RKO (cell line): ENCODE measurements at regions not wholly inside any gene's neighbourhood (a gene's known extent, or its start where the extent isn't known, plus 50 kb on each side); places are given as distances from the start of the nearest gene placed in this dataset.

ENCODE experiments used
- DNase-seq: peaks from one replicate; pipeline ENCODE4 v3.0.0-alpha.2; 2016; ENCODE audit warnings: low spot score

GRCh38 chr6:9481292-9482029, 933.4 kb downstream of the TFAP2A start:
- DNase-seq: no peak

DNA sequence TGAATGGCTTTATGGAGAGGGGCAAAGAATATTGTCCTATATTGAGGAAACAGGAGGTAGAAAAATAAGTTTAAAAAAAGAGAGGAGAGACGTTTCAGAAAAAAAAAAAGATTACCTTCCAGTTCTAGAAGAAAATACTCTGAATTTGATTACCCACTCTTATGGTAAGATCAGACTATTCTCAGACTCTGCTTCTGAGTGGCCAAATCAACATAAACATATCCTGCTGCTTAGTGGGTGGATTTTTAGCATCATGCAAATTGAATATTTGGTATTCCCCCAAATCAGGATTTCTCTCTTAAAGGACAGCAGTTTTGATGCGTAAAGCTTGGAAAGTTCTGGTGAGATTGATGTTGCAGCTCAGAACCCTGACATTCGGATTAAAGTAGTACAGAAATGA, 946.6 kb downstream of the TFAP2A start:
- DNase-seq: no peak

DNA sequence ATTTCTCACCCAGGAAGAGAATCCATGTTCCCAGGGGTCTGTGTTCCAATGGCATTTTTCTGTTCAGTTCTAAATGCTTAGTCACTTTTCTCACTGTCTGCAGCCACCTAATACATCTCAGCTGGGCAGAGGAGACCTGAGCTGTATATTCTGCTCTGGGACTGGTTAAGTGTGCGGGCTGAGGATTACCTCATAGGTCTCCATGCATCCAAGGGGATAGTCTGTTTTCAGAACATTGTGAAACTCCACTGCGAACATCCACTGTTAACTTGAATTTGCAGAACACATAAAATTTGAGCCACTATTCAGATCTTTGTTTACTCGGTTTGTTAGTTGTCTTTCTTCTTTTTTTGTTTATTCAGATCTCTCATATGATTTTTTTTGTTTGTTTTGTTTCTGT, 947.1 kb downstream of the TFAP2A start:
- no peak for DNase-seq

DNA sequence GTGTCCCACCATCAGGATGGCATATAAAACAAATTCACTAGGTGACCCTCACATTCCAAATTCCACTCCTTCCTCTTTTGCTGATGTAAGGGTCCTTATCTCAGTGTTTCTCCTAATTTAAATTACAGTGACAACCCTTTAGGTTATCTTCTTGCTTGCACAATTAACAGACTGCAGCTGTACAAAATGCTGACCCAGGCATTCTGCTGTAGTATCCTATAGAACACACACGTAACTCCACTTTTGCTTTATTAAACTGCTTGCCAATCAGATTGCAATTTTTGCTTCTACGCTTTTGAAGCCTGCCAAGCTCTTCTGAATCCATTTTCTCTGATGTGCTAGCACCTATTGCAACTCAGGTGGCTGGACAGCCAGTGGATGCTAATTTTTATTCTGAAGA, 950.3 kb downstream of the TFAP2A start:
- no peak for DNase-seq

DNA sequence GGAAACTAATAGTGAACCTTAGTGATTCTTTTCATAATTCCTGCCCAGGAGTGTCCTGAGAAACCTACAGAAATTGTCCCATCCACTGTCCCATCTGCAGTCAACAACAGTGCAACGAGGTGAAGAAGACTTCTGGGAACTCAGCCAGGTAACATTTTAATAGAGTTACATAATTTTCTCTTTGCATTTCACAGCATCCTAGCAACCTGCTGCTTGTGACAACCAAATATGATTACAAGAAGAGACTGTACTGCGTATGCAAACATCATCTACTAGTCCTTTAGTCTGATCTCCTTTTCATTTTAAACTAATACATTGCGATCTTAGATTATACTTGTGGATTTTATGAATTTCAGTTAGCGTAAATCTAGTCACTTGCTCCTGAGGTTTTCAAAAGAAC, 951.6 kb downstream of the TFAP2A start:
- no peak for DNase-seq

- DNase-seq: no peak
These were observed 953.7 kb downstream of the TFAP2A start for GRCh38 chr6:9461188-9461587.

GRCh38 chr6:9458424-9458823, 956.5 kb downstream of the TFAP2A start:
- DNase-seq: no peak

DNA sequence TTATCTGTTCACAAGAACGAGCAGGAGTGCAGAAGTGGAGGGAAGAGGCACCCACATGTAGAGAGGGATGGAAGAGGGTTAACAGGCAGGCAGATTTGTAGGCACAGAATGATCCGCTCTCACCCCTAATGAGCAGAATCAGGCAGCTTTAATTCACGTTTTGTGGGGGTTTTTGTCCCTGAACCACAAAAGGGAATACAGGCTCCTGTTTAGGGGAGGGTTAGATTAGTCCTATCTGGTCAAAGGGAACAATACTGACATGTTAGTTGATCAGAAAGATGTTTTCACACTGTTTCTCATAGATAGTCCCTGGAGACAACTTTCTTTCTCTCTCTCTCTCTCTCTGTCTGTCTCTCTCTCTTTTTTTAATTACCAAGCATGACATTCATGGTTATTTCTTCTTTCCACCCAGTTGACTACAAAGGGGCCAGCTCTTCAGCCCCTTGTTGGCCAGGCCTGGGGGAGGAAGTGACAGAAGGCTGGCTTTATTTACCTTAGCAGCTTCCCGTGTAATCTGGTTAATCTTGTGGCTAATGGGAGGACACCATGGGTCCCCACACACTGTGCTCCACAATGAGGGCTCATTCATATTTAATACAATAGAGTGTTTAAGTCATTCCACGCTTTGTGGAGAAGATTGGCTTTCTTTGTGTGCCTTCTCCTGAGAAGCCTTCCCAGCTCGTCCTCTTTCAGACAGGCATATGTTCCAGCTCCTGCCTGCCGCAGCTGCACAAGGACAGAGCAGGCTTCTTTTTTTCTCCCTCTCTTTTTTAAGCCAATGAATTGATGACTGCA, 958.8 kb downstream of the TFAP2A start:
- no peak for DNase-seq

DNA sequence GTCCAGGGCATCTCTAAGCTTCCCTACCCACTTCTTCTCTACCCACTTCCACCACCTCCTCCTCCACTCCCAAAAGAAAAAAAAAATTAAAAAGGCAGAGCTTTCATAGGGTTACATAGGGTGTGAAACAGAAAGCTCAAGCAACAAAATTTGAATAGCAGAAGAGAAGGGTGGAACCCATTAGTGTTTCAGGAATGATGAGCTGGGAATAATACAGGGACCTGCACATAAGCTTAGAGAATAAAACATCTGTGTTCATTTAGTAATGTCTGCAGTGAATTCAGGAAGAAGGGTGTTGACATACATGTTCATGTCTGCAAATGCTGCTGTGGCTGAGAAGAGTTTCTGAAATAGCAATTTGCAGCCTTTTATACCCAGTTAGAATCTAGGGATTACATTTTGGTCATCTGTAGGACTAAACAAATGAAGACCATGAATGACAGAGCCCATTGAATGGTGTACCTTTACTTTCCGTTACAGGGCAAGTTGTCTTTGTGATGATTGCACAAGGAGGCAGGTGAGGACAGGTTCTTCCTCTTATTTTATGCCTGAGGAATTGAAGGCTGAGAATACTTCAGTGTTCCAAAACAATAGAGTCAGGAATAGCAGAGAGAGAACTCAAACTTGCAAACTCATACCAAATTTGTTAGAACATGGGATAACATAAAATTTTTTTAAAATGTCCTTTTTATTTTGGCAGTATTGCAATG, 975.1 kb downstream of the TFAP2A start:
- DNase-seq: no peak

DNA sequence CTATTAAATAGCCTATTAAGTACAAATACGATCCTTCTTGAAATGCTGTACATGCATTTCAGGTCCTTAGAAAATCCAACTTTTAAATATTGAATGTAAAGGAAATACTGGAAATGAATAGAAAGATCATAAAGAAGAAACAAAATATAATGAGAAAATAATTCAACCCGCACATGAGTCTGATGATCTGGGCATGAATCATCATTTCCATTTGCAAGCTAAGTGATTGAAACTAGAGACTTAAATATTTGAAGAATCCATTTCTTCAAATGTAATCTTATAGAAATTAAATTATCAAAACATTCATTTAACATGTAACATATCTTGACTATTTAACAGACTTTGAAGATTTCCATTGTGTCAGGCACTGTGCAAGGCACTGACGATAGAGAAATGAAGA, 977.0 kb downstream of the TFAP2A start:
- DNase-seq: no peak

DNA sequence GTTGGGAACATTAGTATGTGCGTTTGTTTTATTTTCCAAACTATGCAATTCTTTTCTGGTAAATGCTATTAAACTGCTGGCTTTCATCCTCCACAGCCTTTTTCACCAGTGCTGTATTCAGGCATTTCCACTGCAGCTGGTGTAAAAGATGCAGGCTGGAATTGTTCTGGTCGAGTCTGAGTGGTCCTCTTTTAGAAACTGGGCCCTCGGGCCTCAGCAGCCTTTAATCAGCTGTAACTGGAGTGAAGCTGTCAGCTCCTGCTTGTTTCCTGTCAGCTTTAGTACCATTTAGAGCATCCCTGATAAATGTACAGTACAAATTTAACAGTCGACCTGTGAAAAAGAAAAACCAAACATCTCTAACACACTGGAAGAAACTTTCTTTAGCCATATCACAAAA, 979.6 kb downstream of the TFAP2A start:
- DNase-seq: no peak

GRCh38 chr6:9431945-9432344, 982.9 kb downstream of the TFAP2A start:
- no peak for DNase-seq

DNA sequence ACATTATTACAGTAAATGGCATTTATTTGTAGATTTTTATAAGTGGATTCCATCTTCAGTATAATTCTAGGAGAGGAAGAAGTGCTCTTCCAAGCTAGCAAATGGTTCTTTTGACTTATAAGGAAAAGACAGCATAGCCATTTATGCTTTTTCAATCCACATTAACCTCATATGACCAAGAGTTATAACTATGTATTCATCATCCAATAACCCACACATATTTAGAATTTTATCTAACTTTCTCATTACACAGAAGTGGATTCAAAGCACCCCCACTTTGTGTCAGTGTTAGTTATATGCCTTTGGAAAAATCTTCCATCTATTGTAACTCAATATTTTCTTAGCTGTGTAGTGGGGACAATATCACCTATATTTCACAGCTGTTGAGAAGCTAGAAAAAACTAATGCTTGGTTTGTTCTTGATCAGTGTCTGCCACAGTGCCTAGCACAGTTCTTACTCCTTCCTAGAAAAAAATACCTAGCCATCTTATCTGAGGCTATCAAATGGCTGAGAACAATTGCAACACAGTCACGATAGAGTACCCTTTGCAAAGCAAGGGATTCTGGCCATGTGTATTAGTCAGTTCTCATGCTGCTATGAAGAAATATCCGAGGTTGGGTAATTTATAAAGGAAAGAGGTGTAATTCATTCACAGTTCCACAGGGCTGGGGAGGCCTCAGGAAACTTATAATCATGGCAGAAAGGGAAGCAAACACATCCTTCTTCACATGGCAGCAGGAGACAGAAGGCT, 986.3 kb downstream of the TFAP2A start:
- no peak for DNase-seq

GRCh38 chr6:9422138-9422537, 986.8 kb upstream of the SLC35B3 start:
- DNase-seq: no peak

- DNase-seq: no peak
These were observed 985.1 kb upstream of the SLC35B3 start for GRCh38 chr6:9420316-9421015.

- no peak for DNase-seq
These were observed 982.1 kb upstream of the SLC35B3 start for GRCh38 chr6:9417400-9417799.

- peak; percentile 48 for DNase-seq
These were observed 977.7 kb upstream of the SLC35B3 start for GRCh38 chr6:9412951-9413559.

DNA sequence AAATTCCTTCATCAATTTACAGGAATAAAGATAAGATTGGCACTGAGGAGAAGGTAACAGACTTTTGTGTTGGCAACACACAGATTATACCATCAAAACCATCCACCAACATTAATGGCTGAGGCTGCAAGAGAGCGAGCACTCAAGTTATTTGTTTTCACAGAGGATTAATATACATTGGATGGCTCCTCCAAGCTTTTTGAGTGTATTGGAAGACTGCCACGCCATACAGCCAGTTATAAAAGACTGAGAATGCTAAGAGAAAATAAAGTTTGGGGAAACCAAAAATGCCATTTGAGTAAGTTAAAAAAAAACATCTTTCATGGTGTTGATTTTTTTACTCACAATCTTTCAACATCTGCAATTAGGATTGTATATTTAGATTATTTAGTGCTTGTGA, 973.8 kb upstream of the SLC35B3 start:
- no peak for DNase-seq

DNA sequence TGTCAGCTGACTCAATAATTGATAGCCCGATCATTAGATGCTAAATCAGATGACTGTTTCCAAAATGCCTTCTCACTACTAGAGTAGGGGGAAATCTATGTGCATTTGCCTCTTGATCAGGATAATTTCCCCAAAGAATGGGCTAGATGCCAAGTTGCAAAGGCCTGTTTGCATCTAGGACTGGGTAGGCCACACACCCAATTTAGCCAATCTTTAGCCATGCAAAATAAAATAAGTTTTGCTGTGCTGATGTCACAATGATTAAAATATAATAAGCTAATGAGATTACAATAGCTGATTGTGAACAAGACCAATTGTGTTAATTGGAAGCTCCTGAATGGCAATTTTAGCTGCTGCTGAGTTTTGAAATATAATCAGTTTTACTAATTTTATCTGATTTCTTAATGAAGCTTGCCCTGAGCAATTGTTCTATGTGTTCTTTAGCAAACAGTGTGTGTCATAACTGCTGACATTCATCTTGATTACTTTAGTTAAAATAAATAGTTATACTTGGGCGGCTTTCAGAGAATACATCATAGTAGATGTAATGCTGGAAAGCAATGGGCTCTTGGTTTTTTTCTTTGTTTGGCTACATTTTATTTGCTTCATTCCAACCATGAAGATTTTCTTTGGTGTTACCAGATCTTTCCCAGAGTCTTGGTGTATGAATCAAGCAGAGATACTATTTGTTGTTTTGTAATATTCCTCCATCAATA, 973.2 kb upstream of the SLC35B3 start:
- no peak for DNase-seq

DNA sequence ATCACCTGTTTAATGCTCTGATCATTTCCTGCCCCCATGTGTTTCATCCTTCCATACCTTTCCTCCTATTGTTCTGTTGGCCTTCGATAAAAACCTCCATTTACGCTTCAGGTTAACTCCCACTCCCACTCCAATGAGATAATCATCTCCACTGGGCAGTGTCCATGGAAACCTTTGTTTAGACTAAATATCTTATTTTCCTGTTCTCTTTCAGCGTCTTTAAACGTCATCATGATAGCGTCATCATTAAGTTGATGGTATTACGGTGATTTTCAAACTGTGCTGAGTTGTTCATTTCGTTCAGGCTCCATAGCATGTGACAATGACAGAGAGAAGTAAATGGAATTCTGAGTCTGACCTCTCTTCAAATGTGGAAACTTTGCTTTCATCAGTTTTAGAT, 970.5 kb upstream of the SLC35B3 start:
- no peak for DNase-seq

DNA sequence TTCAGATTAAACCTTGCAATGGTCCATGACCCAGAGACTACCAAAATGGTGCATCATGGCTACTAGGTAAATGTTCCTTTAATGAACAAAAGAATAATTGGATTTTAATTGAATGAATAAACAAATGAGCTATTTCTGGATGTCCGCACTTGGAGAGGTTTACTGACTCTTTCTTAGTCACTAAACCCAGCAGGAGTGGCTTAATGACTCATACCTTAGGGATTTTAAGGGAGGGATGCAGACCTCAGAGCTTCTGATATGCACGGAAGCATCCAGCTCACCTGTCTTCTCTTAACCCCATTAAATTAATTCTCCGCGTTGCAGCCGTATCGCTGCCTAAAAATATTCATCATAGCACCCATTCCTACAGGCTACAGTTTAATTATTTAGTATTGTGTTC, 970.0 kb upstream of the SLC35B3 start:
- peak; percentile 59 for DNase-seq
